ENCODE measurements at regions not wholly inside any gene's neighbourhood (a gene's known extent, or its start where the extent isn't known, plus 50 kb on each side); places are given as distances from the start of the nearest gene placed in this dataset.

DNA sequence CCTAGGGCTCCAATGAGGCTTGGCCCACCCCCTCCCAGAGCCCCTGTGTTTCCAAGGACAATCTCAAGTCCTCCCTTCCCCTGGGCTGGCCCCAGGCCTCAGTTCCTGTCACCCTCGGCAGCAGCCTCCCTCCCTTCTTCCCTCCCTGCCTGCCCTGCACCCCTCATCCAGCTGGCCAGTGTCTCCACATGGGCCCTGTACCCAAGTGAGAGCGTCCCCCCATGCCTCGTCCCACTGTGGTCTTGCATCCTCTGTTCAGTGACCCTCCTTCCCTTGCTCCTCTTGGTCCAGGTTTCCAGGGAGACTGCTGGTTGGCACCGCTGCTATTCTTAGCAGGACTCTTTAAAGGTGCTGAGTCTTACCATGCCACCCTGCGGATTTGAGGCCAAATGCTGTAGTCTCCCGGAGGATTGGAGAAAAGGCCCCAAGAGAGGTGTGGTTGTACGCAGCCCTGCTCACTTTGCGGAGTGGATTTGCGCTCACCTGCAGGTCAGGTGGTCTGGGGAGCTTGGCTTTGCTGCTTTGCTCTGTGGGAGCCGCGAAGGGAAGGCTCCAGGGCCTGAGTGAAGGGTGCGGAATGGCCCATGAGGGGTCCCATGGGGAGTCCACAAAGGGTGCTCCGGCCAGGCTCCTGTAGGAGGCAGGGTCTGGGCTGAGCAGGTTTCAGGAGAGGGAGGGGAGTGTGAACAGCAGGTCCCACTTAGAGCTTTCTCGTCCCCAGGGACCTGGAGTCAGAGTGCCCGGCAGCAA lies 519.2 kb downstream of the TCERG1L start:
- TF ChIP-seq, protein P1, sequence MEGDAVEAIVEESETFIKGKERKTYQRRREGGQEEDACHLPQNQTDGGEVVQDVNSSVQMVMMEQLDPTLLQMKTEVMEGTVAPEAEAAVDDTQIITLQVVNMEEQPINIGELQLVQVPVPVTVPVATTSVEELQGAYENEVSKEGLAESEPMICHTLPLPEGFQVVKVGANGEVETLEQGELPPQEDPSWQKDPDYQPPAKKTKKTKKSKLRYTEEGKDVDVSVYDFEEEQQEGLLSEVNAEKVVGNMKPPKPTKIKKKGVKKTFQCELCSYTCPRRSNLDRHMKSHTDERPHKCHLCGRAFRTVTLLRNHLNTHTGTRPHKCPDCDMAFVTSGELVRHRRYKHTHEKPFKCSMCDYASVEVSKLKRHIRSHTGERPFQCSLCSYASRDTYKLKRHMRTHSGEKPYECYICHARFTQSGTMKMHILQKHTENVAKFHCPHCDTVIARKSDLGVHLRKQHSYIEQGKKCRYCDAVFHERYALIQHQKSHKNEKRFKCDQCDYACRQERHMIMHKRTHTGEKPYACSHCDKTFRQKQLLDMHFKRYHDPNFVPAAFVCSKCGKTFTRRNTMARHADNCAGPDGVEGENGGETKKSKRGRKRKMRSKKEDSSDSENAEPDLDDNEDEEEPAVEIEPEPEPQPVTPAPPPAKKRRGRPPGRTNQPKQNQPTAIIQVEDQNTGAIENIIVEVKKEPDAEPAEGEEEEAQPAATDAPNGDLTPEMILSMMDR (conservative IDR thresholded peaks at IDR 0.05; ENCODE audit: low read length) = no peak
- no peak for TF ChIP-seq EZH2phosphoT487 (IDR thresholded peaks at IDR 0.05; ENCODE audit: borderline replicate concordance, low read depth, low read length)
